Mucosa of rectum (tissue), 2 donors: ENCODE measurements at regions not wholly inside any gene's neighbourhood (a gene's known extent, or its start where the extent isn't known, plus 50 kb on each side); places are given as distances from the start of the nearest gene placed in this dataset.
"Not testable (repeated sequence)": the region's sequence is repeated elsewhere in the genome, so short reads cannot be mapped to it uniquely, and the experiment has no call there.

Source experiments
- H3K27ac ChIP-seq, 2 donors: one replicate each; pipeline ENCODE4 v1.7.0; 2013; ENCODE audit warnings: inconsistent platforms in 2 of 2, low read depth in 2 of 2, low read length in 2 of 2
- H3K27me3 ChIP-seq, 2 donors: one replicate each; pipeline ENCODE4 v1.7.0; 2013; ENCODE audit warnings: low read length in 2 of 2; ENCODE audit not compliant: control insufficient read depth in 2 of 2, insufficient read depth in 2 of 2
- H3K36me3 ChIP-seq, 2 donors: one replicate each; pipeline ENCODE4 v1.7.0; 2013; ENCODE audit warnings: low read length in 2 of 2; ENCODE audit not compliant: control insufficient read depth in 2 of 2, insufficient read depth in 2 of 2
- H3K4me1 ChIP-seq, 2 donors: one replicate each; pipeline ENCODE4 v1.7.0; 2013; ENCODE audit warnings: low read length in 2 of 2, mild to moderate bottlenecking in 1 of 2; ENCODE audit not compliant: control insufficient read depth in 2 of 2, insufficient read depth in 2 of 2
- H3K4me3 ChIP-seq, 2 donors: one replicate each; pipeline ENCODE4 v1.7.0; 2013; ENCODE audit warnings: low read length in 2 of 2
- H3K9ac ChIP-seq, 2 donors: one replicate each; pipeline ENCODE4 v1.7.0; 2013; ENCODE audit warnings: low read length in 2 of 2, low read depth in 1 of 2, mild to moderate bottlenecking in 1 of 2
- H3K9me3 ChIP-seq, 2 donors: one replicate each; pipeline ENCODE4 v1.7.0; 2013; ENCODE audit warnings: low read length in 2 of 2; ENCODE audit not compliant: control insufficient read depth in 2 of 2
- donor health status: healthy.
- donor health status: Normal muscosa, but diverticular disease.

- not testable (repeated sequence) for H3K27me3 ChIP-seq, H3K9ac ChIP-seq, H3K4me3 ChIP-seq, H3K27ac ChIP-seq, H3K4me1 ChIP-seq, H3K9me3 ChIP-seq, H3K36me3 ChIP-seq
Observed at GRCh38 chr21:6507632-6508031, 4013.8 kb upstream of the TPTE start.

- not testable (repeated sequence) for H3K36me3 ChIP-seq, H3K4me1 ChIP-seq, H3K27ac ChIP-seq, H3K27me3 ChIP-seq, H3K9ac ChIP-seq, H3K4me3 ChIP-seq, H3K9me3 ChIP-seq
Observed at GRCh38 chr21:6521777-6522176, 3999.6 kb upstream of the TPTE start.

- H3K9me3 ChIP-seq, H3K27me3 ChIP-seq, H3K9ac ChIP-seq, H3K36me3 ChIP-seq, H3K4me1 ChIP-seq, H3K4me3 ChIP-seq, H3K27ac ChIP-seq: not testable (repeated sequence)
Observed at GRCh38 chr21:6526213-6526612, 3995.2 kb upstream of the TPTE start.

GRCh38 chr21:6530655-6531054 lies 3990.7 kb upstream of the TPTE start:
- not testable (repeated sequence) for H3K4me3 ChIP-seq, H3K27me3 ChIP-seq, H3K27ac ChIP-seq, H3K4me1 ChIP-seq, H3K36me3 ChIP-seq, H3K9ac ChIP-seq, H3K9me3 ChIP-seq

GRCh38 chr21:6533261-6533660 lies 3988.1 kb upstream of the TPTE start:
- not testable (repeated sequence) for H3K36me3 ChIP-seq, H3K9ac ChIP-seq, H3K9me3 ChIP-seq

GRCh38 chr21:6538320-6538719 lies 3983.1 kb upstream of the TPTE start:
- not testable (repeated sequence) for H3K9me3 ChIP-seq, H3K9ac ChIP-seq, H3K27ac ChIP-seq, H3K4me3 ChIP-seq, H3K36me3 ChIP-seq, H3K27me3 ChIP-seq, H3K4me1 ChIP-seq

More at GRCh38 chr21:6533261-6533660, 3988.1 kb upstream of the TPTE start:
- not testable (repeated sequence) for H3K27ac ChIP-seq, H3K27me3 ChIP-seq, H3K4me3 ChIP-seq, H3K4me1 ChIP-seq

GRCh38 chr21:6539688-6540087 lies 3981.7 kb upstream of the TPTE start:
- not testable (repeated sequence) for H3K9ac ChIP-seq, H3K9me3 ChIP-seq, H3K4me1 ChIP-seq

GRCh38 chr21:6541036-6541435 lies 3980.3 kb upstream of the TPTE start:
- H3K27ac ChIP-seq, H3K4me1 ChIP-seq, H3K9ac ChIP-seq, H3K4me3 ChIP-seq, H3K27me3 ChIP-seq, H3K9me3 ChIP-seq, H3K36me3 ChIP-seq: not testable (repeated sequence)

More at GRCh38 chr21:6539688-6540087, 3981.7 kb upstream of the TPTE start:
- not testable (repeated sequence) for H3K36me3 ChIP-seq, H3K4me3 ChIP-seq, H3K27me3 ChIP-seq, H3K27ac ChIP-seq

- not testable (repeated sequence) for H3K27me3 ChIP-seq, H3K36me3 ChIP-seq, H3K27ac ChIP-seq, H3K4me3 ChIP-seq, H3K4me1 ChIP-seq, H3K9me3 ChIP-seq, H3K9ac ChIP-seq
Observed at GRCh38 chr21:6545288-6545687, 3976.1 kb upstream of the TPTE start.

- not testable (repeated sequence) for H3K4me3 ChIP-seq, H3K36me3 ChIP-seq, H3K27ac ChIP-seq, H3K9me3 ChIP-seq, H3K27me3 ChIP-seq, H3K9ac ChIP-seq, H3K4me1 ChIP-seq
Observed at GRCh38 chr21:6551045-6551444, 3970.3 kb upstream of the TPTE start.

GRCh38 chr21:6553505-6554376 lies 3967.6 kb upstream of the TPTE start:
- H3K36me3 ChIP-seq, H3K4me3 ChIP-seq, H3K4me1 ChIP-seq, H3K9me3 ChIP-seq, H3K27ac ChIP-seq, H3K9ac ChIP-seq, H3K27me3 ChIP-seq: not testable (repeated sequence)
